GM23338 (cell line): ENCODE measurements at regions not wholly inside any gene's neighbourhood (a gene's known extent, or its start where the extent isn't known, plus 50 kb on each side); places are given as distances from the start of the nearest gene placed in this dataset.

ENCODE experiments used
- ATAC-seq: fragments of 200-7000 bp; cut with Tn5 transposase; 3 replicates; pipeline ENCODE4 v1.9.1; 2020
- DNase-seq: peaks from one replicate; pipeline ENCODE4 v3.0.0-alpha.2; 2015; ENCODE audit warnings: low spot score
- H2AFZ ChIP-seq: fragments of 200-600 bp; sonication (generic); 2 replicates; pipeline ENCODE4 v1.8.0; 2016; ENCODE audit warnings: antibody characterized with exemption, mild to moderate bottlenecking, moderate library complexity
- H3F3A ChIP-seq: fragments of 200-600 bp; sonication (generic); replicated peaks from 2 replicates; pipeline ENCODE4 v1.8.0; 2017; ENCODE audit warnings: antibody characterized with exemption, mixed run types, low read depth
- H3K27ac ChIP-seq: fragments of 200-600 bp; sonication (generic); 2 replicates; pipeline ENCODE4 v1.6.1; 2016; ENCODE audit warnings: low read depth
- H3K27me3 ChIP-seq: fragments of 200-600 bp; sonication (generic); 2 replicates; pipeline ENCODE4 v1.8.0; 2016; ENCODE audit warnings: mild to moderate bottlenecking, mixed run types, moderate library complexity; ENCODE audit not compliant: insufficient read depth
- H3K36me3 ChIP-seq: fragments of 200-600 bp; sonication (generic); 2 replicates; pipeline ENCODE4 v1.8.0; 2016; ENCODE audit warnings: mild to moderate bottlenecking; ENCODE audit not compliant: insufficient read depth
- H3K4me1 ChIP-seq: fragments of 200-600 bp; sonication (generic); 2 replicates; pipeline ENCODE4 v1.8.0; 2016; ENCODE audit warnings: mild to moderate bottlenecking, moderate library complexity; ENCODE audit not compliant: insufficient read depth
- H3K4me2 ChIP-seq: fragments of 200-600 bp; sonication (generic); 2 replicates; pipeline ENCODE4 v1.7.1; 2017; ENCODE audit warnings: mixed run types
- H3K4me3 ChIP-seq: fragments of 200-600 bp; sonication (generic); 2 replicates; pipeline ENCODE4 v1.6.1; 2016; ENCODE audit warnings: mixed run types
- H3K79me2 ChIP-seq: fragments of 200-600 bp; sonication (generic); replicated peaks from 2 replicates; pipeline ENCODE4 v1.8.0; 2017; ENCODE audit warnings: mild to moderate bottlenecking; ENCODE audit not compliant: insufficient read depth
- H3K9me2 ChIP-seq: fragments of 200-600 bp; sonication (generic); 2 replicates; pipeline ENCODE4 v1.8.0; 2017; ENCODE audit not compliant: insufficient read depth
- H4K20me1 ChIP-seq: fragments of 200-600 bp; sonication (generic); replicated peaks from 2 replicates; pipeline ENCODE4 v1.8.0; 2017; ENCODE audit warnings: mild to moderate bottlenecking; ENCODE audit not compliant: insufficient read depth
- H3K27ac Mint-ChIP-seq: 2 replicates; pipeline ENCODE4 v1.8.0; 2020; ENCODE audit warnings: inconsistent platforms, mild to moderate bottlenecking, moderate library complexity, mixed read lengths
- H3K27me3 Mint-ChIP-seq: 3 replicates; pipeline ENCODE4 v1.8.0; 2022; ENCODE audit warnings: low read depth, mild to moderate bottlenecking, moderate library complexity, mixed read lengths, inconsistent platforms; ENCODE audit not compliant: insufficient read depth, poor library complexity
- H3K36me3 Mint-ChIP-seq: 3 replicates; pipeline ENCODE4 v1.8.0; 2021; ENCODE audit warnings: low read depth, mild to moderate bottlenecking, inconsistent platforms, moderate library complexity, mixed read lengths
- H3K4me1 Mint-ChIP-seq: 3 replicates; pipeline ENCODE4 v1.8.0; 2020; ENCODE audit warnings: mild to moderate bottlenecking, inconsistent platforms, mixed read lengths
- H3K4me3 Mint-ChIP-seq: 3 replicates; pipeline ENCODE4 v1.8.0; 2021; ENCODE audit warnings: moderate library complexity, mild to moderate bottlenecking, inconsistent platforms, mixed read lengths
- H3K9me3 Mint-ChIP-seq: 3 replicates; pipeline ENCODE4 v1.8.0; 2020; ENCODE audit warnings: moderate library complexity, mild to moderate bottlenecking, inconsistent platforms, mixed read lengths
- CREB1 ChIP-seq: fragments of 250-450 bp; sonication (Bioruptor Pico); IDR thresholded peaks from 2 replicates; pipeline ENCODE4 v1.5.0; 2020; ENCODE audit warnings: low read depth, mild to moderate bottlenecking, moderate library complexity
- CTCF ChIP-seq, 2 experiments: fragments of 200-600 bp in 1 of 2; sonication (generic) in 1 of 2; conservative IDR thresholded peaks; 2 replicates each; pipeline versions ENCODE4 v1.5.1 to v1.6.1; 2016 to 2017; ENCODE audit warnings: antibody characterized with exemption in 2 of 2, low read depth in 2 of 2, mild to moderate bottlenecking in 2 of 2, moderate library complexity in 1 of 2
- ETS1 ChIP-seq: IDR thresholded peaks from 2 replicates; pipeline ENCODE4 v1.6.1; 2016; ENCODE audit warnings: antibody characterized with exemption
- EZH2 ChIP-seq: fragments of 200-600 bp; sonication (generic); IDR thresholded peaks from one replicate; pipeline ENCODE4 v1.8.0; 2017; ENCODE audit warnings: antibody characterized with exemption, mild to moderate bottlenecking, low read depth; ENCODE audit not compliant: unreplicated experiment
- EZH2phosphoT487 ChIP-seq: fragments of 200-600 bp; sonication (generic); IDR thresholded peaks from one replicate; pipeline ENCODE4 v1.8.1; 2018; ENCODE audit warnings: antibody characterized with exemption; ENCODE audit not compliant: unreplicated experiment
- JUNB ChIP-seq: IDR thresholded peaks from one replicate; pipeline ENCODE4 v1.6.1; 2016; ENCODE audit warnings: antibody characterized with exemption; ENCODE audit not compliant: unreplicated experiment
- NANOG ChIP-seq: IDR thresholded peaks from 2 replicates; pipeline ENCODE4 v1.6.1; 2016; ENCODE audit warnings: antibody characterized with exemption, borderline replicate concordance
- POLR2AphosphoS5 ChIP-seq: IDR thresholded peaks from 2 replicates; pipeline ENCODE4 v1.6.1; 2016; ENCODE audit warnings: antibody characterized with exemption, low read depth
- ZNF114 ChIP-seq: fragments of 250-450 bp; sonication (Bioruptor Pico); IDR thresholded peaks from 2 replicates; pipeline ENCODE4 v1.5.0; 2020; ENCODE audit warnings: mild to moderate bottlenecking, moderate library complexity
- ZNF331 ChIP-seq: fragments of 250-450 bp; sonication (Bioruptor Pico); IDR thresholded peaks from 2 replicates; pipeline ENCODE4 v1.5.0; 2020; ENCODE audit warnings: low read depth, mild to moderate bottlenecking, moderate library complexity
- TF ChIP-seq, protein P1 (sequence below): fragments of 250-450 bp; sonication (Bioruptor Pico); IDR thresholded peaks from 2 replicates; pipeline ENCODE4 v1.5.0; 2020; ENCODE audit warnings: mild to moderate bottlenecking, moderate library complexity

- Histone ChIP-seq H3K4me2 (no peak overlapping the region), H4K20me1 (no peaks in the 10 kb centered on the region), H3K36me3 (no peaks in the 10 kb centered on the region), H3K27me3 (no peaks in the 10 kb centered on the region), H3K4me3 (no peak overlapping the region), H3K27ac (no peak overlapping the region), H3K9me2 (no peaks in the 10 kb centered on the region; the same call in 1 of the 2 replicates), H3K79me2 (no peaks in the 10 kb centered on the region), H3F3A (no peaks in the 10 kb centered on the region), H2AFZ (no peak overlapping the region), H3K4me1 (no peaks in the 10 kb centered on the region)
- Mint-ChIP-seq H3K9me3 (peaks cover 2% of the 10 kb centered on the region; the same call in 2 of the 3 replicates), H3K4me3 (no peak overlapping the region), H3K4me1 (peaks cover 10% of the 10 kb centered on the region), H3K36me3 (no peaks in the 10 kb centered on the region), H3K27ac (no peak overlapping the region), H3K27me3 (peaks cover 2% of the 10 kb centered on the region)
- ATAC-seq (no peak), DNase-seq (no peak)
- TF ChIP-seq CTCF (conservative IDR thresholded peaks at IDR 0.05; ENCODE audit: low read depth in 2 of 2) (no peak), EZH2 (no peak), ETS1 (no peak), NANOG (no peak), POLR2AphosphoS5 (no peak), ZNF114 (CRISPR knock-in tag) (no peak), ZNF331 (CRISPR knock-in tag) (no peak), EZH2phosphoT487 (no peak), CREB1 (CRISPR knock-in tag) (no peak), JUNB (no peak)
- TF ChIP-seq, protein P1, sequence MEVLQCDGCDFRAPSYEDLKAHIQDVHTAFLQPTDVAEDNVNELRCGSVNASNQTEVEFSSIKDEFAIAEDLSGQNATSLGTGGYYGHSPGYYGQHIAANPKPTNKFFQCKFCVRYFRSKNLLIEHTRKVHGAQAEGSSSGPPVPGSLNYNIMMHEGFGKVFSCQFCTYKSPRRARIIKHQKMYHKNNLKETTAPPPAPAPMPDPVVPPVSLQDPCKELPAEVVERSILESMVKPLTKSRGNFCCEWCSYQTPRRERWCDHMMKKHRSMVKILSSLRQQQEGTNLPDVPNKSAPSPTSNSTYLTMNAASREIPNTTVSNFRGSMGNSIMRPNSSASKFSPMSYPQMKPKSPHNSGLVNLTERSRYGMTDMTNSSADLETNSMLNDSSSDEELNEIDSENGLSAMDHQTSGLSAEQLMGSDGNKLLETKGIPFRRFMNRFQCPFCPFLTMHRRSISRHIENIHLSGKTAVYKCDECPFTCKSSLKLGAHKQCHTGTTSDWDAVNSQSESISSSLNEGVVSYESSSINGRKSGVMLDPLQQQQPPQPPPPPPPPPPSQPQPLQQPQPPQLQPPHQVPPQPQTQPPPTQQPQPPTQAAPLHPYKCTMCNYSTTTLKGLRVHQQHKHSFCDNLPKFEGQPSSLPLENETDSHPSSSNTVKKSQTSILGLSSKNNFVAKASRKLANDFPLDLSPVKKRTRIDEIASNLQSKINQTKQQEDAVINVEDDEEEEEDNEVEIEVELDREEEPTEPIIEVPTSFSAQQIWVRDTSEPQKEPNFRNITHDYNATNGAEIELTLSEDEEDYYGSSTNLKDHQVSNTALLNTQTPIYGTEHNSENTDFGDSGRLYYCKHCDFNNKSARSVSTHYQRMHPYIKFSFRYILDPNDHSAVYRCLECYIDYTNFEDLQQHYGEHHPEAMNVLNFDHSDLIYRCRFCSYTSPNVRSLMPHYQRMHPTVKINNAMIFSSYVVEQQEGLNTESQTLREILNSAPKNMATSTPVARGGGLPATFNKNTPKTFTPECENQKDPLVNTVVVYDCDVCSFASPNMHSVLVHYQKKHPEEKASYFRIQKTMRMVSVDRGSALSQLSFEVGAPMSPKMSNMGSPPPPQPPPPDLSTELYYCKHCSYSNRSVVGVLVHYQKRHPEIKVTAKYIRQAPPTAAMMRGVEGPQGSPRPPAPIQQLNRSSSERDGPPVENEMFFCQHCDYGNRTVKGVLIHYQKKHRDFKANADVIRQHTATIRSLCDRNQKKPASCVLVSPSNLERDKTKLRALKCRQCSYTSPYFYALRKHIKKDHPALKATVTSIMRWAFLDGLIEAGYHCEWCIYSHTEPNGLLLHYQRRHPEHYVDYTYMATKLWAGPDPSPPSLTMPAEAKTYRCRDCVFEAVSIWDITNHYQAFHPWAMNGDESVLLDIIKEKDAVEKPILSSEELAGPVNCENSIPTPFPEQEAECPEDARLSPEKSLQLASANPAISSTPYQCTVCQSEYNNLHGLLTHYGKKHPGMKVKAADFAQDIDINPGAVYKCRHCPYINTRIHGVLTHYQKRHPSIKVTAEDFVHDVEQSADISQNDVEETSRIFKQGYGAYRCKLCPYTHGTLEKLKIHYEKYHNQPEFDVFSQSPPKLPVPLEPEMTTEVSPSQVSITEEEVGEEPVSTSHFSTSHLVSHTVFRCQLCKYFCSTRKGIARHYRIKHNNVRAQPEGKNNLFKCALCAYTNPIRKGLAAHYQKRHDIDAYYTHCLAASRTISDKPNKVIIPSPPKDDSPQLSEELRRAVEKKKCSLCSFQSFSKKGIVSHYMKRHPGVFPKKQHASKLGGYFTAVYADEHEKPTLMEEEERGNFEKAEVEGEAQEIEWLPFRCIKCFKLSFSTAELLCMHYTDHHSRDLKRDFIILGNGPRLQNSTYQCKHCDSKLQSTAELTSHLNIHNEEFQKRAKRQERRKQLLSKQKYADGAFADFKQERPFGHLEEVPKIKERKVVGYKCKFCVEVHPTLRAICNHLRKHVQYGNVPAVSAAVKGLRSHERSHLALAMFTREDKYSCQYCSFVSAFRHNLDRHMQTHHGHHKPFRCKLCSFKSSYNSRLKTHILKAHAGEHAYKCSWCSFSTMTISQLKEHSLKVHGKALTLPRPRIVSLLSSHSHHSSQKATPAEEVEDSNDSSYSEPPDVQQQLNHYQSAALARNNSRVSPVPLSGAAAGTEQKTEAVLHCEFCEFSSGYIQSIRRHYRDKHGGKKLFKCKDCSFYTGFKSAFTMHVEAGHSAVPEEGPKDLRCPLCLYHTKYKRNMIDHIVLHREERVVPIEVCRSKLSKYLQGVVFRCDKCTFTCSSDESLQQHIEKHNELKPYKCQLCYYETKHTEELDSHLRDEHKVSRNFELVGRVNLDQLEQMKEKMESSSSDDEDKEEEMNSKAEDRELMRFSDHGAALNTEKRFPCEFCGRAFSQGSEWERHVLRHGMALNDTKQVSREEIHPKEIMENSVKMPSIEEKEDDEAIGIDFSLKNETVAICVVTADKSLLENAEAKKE (CRISPR knock-in tag), result no peak
Measured at GRCh38 chr16:66135838-66136237, 230.7 kb upstream of the CDH5 start.
